ENCODE measurements at regions not wholly inside any gene's neighbourhood (a gene's known extent, or its start where the extent isn't known, plus 50 kb on each side); places are given as distances from the start of the nearest gene placed in this dataset.

DNA sequence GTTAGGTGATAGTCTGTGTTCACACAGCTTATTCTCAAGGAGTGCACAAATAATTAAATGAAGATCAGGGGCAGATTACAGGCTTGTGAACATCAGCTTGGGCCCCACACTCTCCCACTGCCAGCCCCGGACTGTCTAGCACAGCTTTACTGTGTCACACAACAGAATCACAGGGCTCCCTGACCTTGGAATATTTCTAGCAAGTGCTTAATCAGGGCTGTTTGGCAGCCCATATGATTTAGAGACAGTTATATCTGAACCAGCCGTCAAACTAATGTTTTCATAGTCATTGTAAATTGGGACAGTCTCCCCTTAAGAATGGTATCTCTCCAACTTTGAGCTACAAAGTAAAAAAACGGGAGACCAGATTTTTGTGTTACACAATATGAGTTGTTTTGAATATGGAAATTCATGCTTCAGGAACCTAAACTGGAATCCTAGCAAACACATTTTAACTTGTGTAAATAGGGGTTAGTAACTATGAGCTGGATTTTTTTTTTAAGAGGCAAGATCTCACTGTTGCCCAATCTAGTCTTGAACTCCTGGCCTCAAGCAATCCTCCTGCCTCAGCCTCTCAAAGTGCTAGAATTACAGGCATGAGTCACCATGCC lies 517.6 kb downstream of the BNC2 start:
- no peak overlapping the region for H2AFZ ChIP-seq (ENCODE audit: low read length)

GRCh38 chr9:16356196-16356765 lies 514.2 kb downstream of the BNC2 start:
- TF ChIP-seq EZH2 (IDR thresholded peaks at IDR 0.05; ENCODE audit: borderline replicate concordance, low read length) (no peak), CTCF (IDR thresholded peaks at IDR 0.05; ENCODE audit: low read length) (no peak)
- no peaks in the 10 kb centered on the region for H3K4me1 ChIP-seq (ENCODE audit: insufficient read depth, low read length, severe bottlenecking)
- H3K27ac ChIP-seq (ENCODE audit: low read depth, low read length, poor library complexity, severe bottlenecking), result no peak overlapping the region

More for the DNA sequence above, 517.6 kb downstream of the BNC2 start:
- H4K20me1 ChIP-seq (ENCODE audit: insufficient read depth, low read length), result no peaks in the 10 kb centered on the region
- no peaks in the 10 kb centered on the region for H3F3A ChIP-seq (ENCODE audit: insufficient read depth, low read length)
- no peak overlapping the region for H3K4me2 ChIP-seq (ENCODE audit: low read length)
- H3K9me3 ChIP-seq (ENCODE audit: low read length), result no peaks in the 10 kb centered on the region
- H3K27ac ChIP-seq (ENCODE audit: low read depth, low read length, poor library complexity, severe bottlenecking), result no peak overlapping the region
- no peak overlapping the region for H3K4me3 ChIP-seq (ENCODE audit: low read depth, low read length, poor library complexity, severe bottlenecking)
- no peak for TF ChIP-seq CTCF (IDR thresholded peaks at IDR 0.05; ENCODE audit: low read length)
- TF ChIP-seq EZH2 (IDR thresholded peaks at IDR 0.05; ENCODE audit: borderline replicate concordance, low read length), result no peak
- H3K79me2 ChIP-seq (ENCODE audit: insufficient read depth, low read length), result no peaks in the 10 kb centered on the region
- no peaks in the 10 kb centered on the region for H3K27me3 ChIP-seq (ENCODE audit: insufficient read depth, low read length)
- H3K36me3 ChIP-seq (ENCODE audit: insufficient read depth, low read length), result no peaks in the 10 kb centered on the region
- no peaks in the 10 kb centered on the region for H3K9me2 ChIP-seq (ENCODE audit: low read depth, low read length)
- no peaks in the 10 kb centered on the region for H3K4me1 ChIP-seq (ENCODE audit: insufficient read depth, low read length, severe bottlenecking)
- no peak overlapping the region for H3K9ac ChIP-seq (ENCODE audit: low read length)

DNA sequence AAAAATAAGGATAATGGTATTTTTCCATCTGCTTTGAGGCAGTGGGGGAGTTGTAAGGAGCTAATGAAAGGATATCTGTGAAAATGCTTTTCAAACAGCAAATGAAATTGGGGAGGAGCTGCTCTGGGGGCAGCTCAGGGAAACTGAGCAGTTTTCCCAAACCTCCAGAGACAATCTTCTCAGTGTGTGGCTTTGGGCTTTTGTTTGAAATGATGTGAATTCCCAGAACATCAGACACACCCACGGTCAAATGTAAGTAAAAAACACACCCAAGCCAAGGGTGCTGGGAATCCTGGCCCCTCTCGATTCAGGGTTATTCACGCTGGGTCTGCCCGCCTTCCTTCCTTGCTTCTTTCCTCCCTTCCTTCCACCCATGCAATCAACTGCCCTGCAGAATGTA lies 512.6 kb downstream of the BNC2 start:
- Histone ChIP-seq H3K4me3 (ENCODE audit: low read depth, low read length, poor library complexity, severe bottlenecking) (no peak overlapping the region), H4K20me1 (ENCODE audit: insufficient read depth, low read length) (no peaks in the 10 kb centered on the region), H3K36me3 (ENCODE audit: insufficient read depth, low read length) (no peaks in the 10 kb centered on the region), H3K9me2 (ENCODE audit: low read depth, low read length) (no peaks in the 10 kb centered on the region), H3K4me1 (ENCODE audit: insufficient read depth, low read length, severe bottlenecking) (no peaks in the 10 kb centered on the region), H3K79me2 (ENCODE audit: insufficient read depth, low read length) (no peaks in the 10 kb centered on the region), H3K9ac (ENCODE audit: low read length) (no peak overlapping the region), H2AFZ (ENCODE audit: low read length) (no peak overlapping the region), H3K4me2 (ENCODE audit: low read length) (no peak overlapping the region), H3F3A (ENCODE audit: insufficient read depth, low read length) (no peaks in the 10 kb centered on the region), H3K27ac (ENCODE audit: low read depth, low read length, poor library complexity, severe bottlenecking) (no peak overlapping the region), H3K9me3 (ENCODE audit: low read length) (no peaks in the 10 kb centered on the region), H3K27me3 (ENCODE audit: insufficient read depth, low read length) (no peaks in the 10 kb centered on the region)
- TF ChIP-seq EZH2 (IDR thresholded peaks at IDR 0.05; ENCODE audit: borderline replicate concordance, low read length) (no peak), CTCF (IDR thresholded peaks at IDR 0.05; ENCODE audit: low read length) (no peak)

More at GRCh38 chr9:16356196-16356765, 514.2 kb downstream of the BNC2 start:
- Histone ChIP-seq H2AFZ (ENCODE audit: low read length) (no peak overlapping the region), H4K20me1 (ENCODE audit: insufficient read depth, low read length) (no peaks in the 10 kb centered on the region), H3F3A (ENCODE audit: insufficient read depth, low read length) (no peaks in the 10 kb centered on the region), H3K9ac (ENCODE audit: low read length) (no peak overlapping the region), H3K79me2 (ENCODE audit: insufficient read depth, low read length) (no peaks in the 10 kb centered on the region), H3K4me3 (ENCODE audit: low read depth, low read length, poor library complexity, severe bottlenecking) (no peak overlapping the region), H3K36me3 (ENCODE audit: insufficient read depth, low read length) (no peaks in the 10 kb centered on the region), H3K9me3 (ENCODE audit: low read length) (no peaks in the 10 kb centered on the region), H3K27me3 (ENCODE audit: insufficient read depth, low read length) (no peaks in the 10 kb centered on the region), H3K4me2 (ENCODE audit: low read length) (no peak overlapping the region), H3K9me2 (ENCODE audit: low read depth, low read length) (no peaks in the 10 kb centered on the region)

Data from OCI-LY1 (cell line).